Panc1 (cell line): ENCODE measurements at regions not wholly inside any gene's neighbourhood (a gene's known extent, or its start where the extent isn't known, plus 50 kb on each side); places are given as distances from the start of the nearest gene placed in this dataset.
"Not testable (repeated sequence)": the region's sequence is repeated elsewhere in the genome, so short reads cannot be mapped to it uniquely, and the experiment has no call there.

Experiments used
- ATAC-seq: fragments of 200-7000 bp; cut with Tn5 transposase; 2 replicates; pipeline ENCODE4 v1.9.1; 2020; ENCODE audit warnings: mild to moderate bottlenecking, moderate library complexity
- BruUV-seq: library from RNA; stranded (reverse); fragments of 400-500 nt; replicated peaks from 2 replicates; lab custom pipeline; 2021; lab: Mats Ljungman, UMichigan
- CTCF ChIA-PET: fragments of 300-600 bp; sonication (Branson Sonifier 250); formaldehyde crosslinking; loops from one replicate; lab custom pipeline; 2022; ENCODE audit warnings: antibody characterized with exemption; lab: Charles Lee
- POLR2A ChIA-PET: fragments of 300-600 bp; sonication (Branson Sonifier 250); formaldehyde crosslinking; loops from one replicate; lab custom pipeline; 2022; ENCODE audit warnings: antibody characterized with exemption; lab: Charles Lee
- DNase-seq: peaks from one replicate; pipeline ENCODE4 v3.0.0-alpha.2; 2010; ENCODE audit warnings: low read depth, low spot score
- H3K27ac ChIP-seq: 2 replicates; pipeline ENCODE4 v1.5.1; 2011; ENCODE audit warnings: mild to moderate bottlenecking, low read length, inconsistent platforms
- H3K27me3 ChIP-seq: fragments of 200-500 bp; sonication (Bioruptor generic); 2 replicates; pipeline ENCODE4 v1.6.0; 2014; ENCODE audit warnings: low read length, inconsistent platforms; ENCODE audit not compliant: control insufficient read depth, insufficient read depth
- H3K36me3 ChIP-seq: fragments of 200-500 bp; sonication (Bioruptor generic); 2 replicates; pipeline ENCODE4 v1.5.1; 2014; ENCODE audit warnings: inconsistent platforms, mild to moderate bottlenecking, low read length, moderate library complexity; ENCODE audit not compliant: control insufficient read depth, insufficient read depth
- H3K4me1 ChIP-seq: 2 replicates; pipeline ENCODE4 v1.5.1; 2011; ENCODE audit warnings: inconsistent platforms, mild to moderate bottlenecking, low read length, moderate library complexity; ENCODE audit not compliant: control insufficient read depth, insufficient read depth
- H3K4me3 ChIP-seq, 2 experiments: 2 replicates each; pipeline ENCODE4 v1.5.1; 2011 to 2012; ENCODE audit warnings: low read depth in 2 of 2, low read length in 2 of 2, mild to moderate bottlenecking in 2 of 2, inconsistent platforms in 1 of 2, moderate library complexity in 1 of 2
- H3K9me3 ChIP-seq: fragments of 200-500 bp; sonication (Bioruptor generic); 2 replicates; pipeline ENCODE4 v1.5.1; 2014; ENCODE audit warnings: low read depth, mild to moderate bottlenecking, inconsistent platforms, low read length, moderate library complexity; ENCODE audit not compliant: control insufficient read depth, insufficient read depth
- POLR2AphosphoS5 ChIP-seq: IDR thresholded peaks from 2 replicates; pipeline ENCODE4 v1.6.1; 2012; ENCODE audit warnings: mild to moderate bottlenecking, low read depth, low read length, moderate library complexity
- REST ChIP-seq, 2 experiments: IDR thresholded peaks; 2 replicates each; pipeline ENCODE4 v1.6.1; 2011 to 2012; ENCODE audit warnings: low read depth in 2 of 2, control low read depth in 1 of 2, low read length in 1 of 2, mild to moderate bottlenecking in 1 of 2, moderate library complexity in 1 of 2; ENCODE audit not compliant: insufficient read depth in 1 of 2
- SIN3A ChIP-seq: IDR thresholded peaks from 2 replicates; pipeline ENCODE4 v1.6.1; 2012; ENCODE audit warnings: low read depth, mild to moderate bottlenecking, low read length, moderate library complexity, borderline replicate concordance; ENCODE audit not compliant: insufficient read depth
- TCF7L2 ChIP-seq: IDR thresholded peaks from 2 replicates; pipeline ENCODE4 v1.6.1; 2011; ENCODE audit warnings: mild to moderate bottlenecking, low read depth, low read length, inconsistent platforms
- in situ Hi-C: cut with HindIII; loops from 2 replicates; pipeline ENCODE4 v1.10.0; 2016; ENCODE audit warnings: low sequenced_read_pairs, low pct_unique_long_range_greater_than_20kb
- intact Hi-C: fragments of 100-400 bp; cut with micrococcal nuclease; formaldehyde crosslinking; loops from one replicate; pipeline ENCODE4 v1.10.0; 2022; ENCODE audit not compliant: unreplicated experiment
- TF ChIP-seq, protein P1 (sequence below): fragments of 450-650 bp; IDR thresholded peaks from 2 replicates; pipeline ENCODE4 v1.5.1; 2017; ENCODE audit warnings: mild to moderate bottlenecking

- intact Hi-C loops (no loop called here), in situ Hi-C loops (no loop called here)
- Histone ChIP-seq H3K36me3 (no peaks in the 10 kb centered on the region), H3K9me3 (no peaks in the 10 kb centered on the region), H3K27me3 (no peaks in the 10 kb centered on the region), H3K4me3 (no peak overlapping the region), H3K4me1 (no peaks in the 10 kb centered on the region), H3K27ac (no peak overlapping the region)
- no TSS peak for BruUV-seq
- ChIA-PET CTCF (no interaction called here), POLR2A (no interaction called here)
- ATAC-seq (no peak), DNase-seq (no peak)
- no peak for TF ChIP-seq REST (IDR thresholded peaks at IDR 0.05; ENCODE audit: insufficient read depth in 1 of 2, low read depth in 2 of 2, low read length in 1 of 2)
- TF ChIP-seq TCF7L2: no peak
- TF ChIP-seq, protein P1, sequence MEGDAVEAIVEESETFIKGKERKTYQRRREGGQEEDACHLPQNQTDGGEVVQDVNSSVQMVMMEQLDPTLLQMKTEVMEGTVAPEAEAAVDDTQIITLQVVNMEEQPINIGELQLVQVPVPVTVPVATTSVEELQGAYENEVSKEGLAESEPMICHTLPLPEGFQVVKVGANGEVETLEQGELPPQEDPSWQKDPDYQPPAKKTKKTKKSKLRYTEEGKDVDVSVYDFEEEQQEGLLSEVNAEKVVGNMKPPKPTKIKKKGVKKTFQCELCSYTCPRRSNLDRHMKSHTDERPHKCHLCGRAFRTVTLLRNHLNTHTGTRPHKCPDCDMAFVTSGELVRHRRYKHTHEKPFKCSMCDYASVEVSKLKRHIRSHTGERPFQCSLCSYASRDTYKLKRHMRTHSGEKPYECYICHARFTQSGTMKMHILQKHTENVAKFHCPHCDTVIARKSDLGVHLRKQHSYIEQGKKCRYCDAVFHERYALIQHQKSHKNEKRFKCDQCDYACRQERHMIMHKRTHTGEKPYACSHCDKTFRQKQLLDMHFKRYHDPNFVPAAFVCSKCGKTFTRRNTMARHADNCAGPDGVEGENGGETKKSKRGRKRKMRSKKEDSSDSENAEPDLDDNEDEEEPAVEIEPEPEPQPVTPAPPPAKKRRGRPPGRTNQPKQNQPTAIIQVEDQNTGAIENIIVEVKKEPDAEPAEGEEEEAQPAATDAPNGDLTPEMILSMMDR: no peak
- no peak for TF ChIP-seq POLR2AphosphoS5
- TF ChIP-seq SIN3A: no peak
These were observed 1002.0 kb downstream of the GATA3 start for GRCh38 chr10:9056521-9056920.

GRCh38 chr10:9057293-9057692 is 1002.8 kb downstream of the GATA3 start:
- BruUV-seq, intact Hi-C loops, CTCF ChIA-PET: not testable (repeated sequence)

GRCh38 chr10:9060314-9060713 is 1005.8 kb downstream of the GATA3 start:
- Histone ChIP-seq H3K9me3 (no peaks in the 10 kb centered on the region), H3K4me1 (no peaks in the 10 kb centered on the region), H3K36me3 (no peaks in the 10 kb centered on the region), H3K27ac (no peak overlapping the region), H3K4me3 (no peak overlapping the region), H3K27me3 (no peaks in the 10 kb centered on the region)
- no peak for TF ChIP-seq TCF7L2
- no peak for TF ChIP-seq SIN3A
- TF ChIP-seq, protein P1: no peak
- no peak for TF ChIP-seq POLR2AphosphoS5
- TF ChIP-seq REST (IDR thresholded peaks at IDR 0.05; ENCODE audit: insufficient read depth in 1 of 2, low read depth in 2 of 2, low read length in 1 of 2): no peak
- CTCF ChIA-PET: no interaction called here
- BruUV-seq: no TSS peak
- in situ Hi-C loops: no loop called here
- POLR2A ChIA-PET: no interaction called here
- DNase-seq: no peak
- intact Hi-C loops: no loop called here
- ATAC-seq: no peak

More at GRCh38 chr10:9057293-9057692, 1002.8 kb downstream of the GATA3 start:
- H3K27me3 ChIP-seq, H3K4me3 ChIP-seq, H3K9me3 ChIP-seq, H3K36me3 ChIP-seq, H3K27ac ChIP-seq, POLR2A ChIA-PET, DNase-seq, ATAC-seq, H3K4me1 ChIP-seq, in situ Hi-C loops: not testable (repeated sequence)
